ENCODE measurements at regions not wholly inside any gene's neighbourhood (a gene's known extent, or its start where the extent isn't known, plus 50 kb on each side); places are given as distances from the start of the nearest gene placed in this dataset.

DNA sequence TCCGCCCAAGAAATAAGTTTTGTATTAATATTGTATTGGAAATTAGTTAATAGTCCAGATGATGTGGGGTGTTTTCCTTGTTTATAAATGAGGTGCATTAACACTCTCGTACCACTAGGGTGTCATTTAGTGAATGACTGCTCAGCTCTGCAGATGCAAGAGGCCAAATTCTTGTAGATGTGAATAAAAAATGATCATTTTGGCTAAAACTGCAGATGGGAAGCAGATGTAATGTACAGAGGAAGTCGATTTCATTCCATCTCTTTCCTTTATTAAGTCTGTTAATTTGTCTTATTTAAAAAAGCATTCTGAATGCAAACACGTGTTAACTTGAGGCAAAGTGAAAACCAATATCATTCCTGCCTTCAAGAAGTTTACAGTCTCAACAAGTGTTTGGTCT is 108.1 kb downstream of the DHX15 start:
- no peak for DNase-seq

DNA sequence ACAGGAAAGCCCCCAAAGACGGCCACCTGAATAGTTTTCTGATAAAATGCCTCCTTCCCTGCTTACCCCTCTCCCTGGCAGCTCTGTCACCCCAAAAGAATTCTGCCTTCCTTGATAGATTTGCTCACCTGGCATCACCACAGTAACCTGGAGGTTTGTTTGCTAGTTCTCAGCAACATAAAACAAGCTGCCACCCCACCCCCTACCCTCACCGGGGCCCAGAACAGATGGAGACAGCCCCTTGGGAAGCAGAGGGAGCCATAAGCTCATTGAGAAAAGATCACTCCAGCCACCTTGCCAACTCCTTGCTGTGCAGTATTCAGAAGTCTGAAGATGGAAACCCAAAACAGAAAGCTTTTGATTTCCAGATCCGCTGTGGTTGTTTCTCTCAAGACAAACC is 108.6 kb downstream of the DHX15 start:
- DNase-seq, result no peak

DNA sequence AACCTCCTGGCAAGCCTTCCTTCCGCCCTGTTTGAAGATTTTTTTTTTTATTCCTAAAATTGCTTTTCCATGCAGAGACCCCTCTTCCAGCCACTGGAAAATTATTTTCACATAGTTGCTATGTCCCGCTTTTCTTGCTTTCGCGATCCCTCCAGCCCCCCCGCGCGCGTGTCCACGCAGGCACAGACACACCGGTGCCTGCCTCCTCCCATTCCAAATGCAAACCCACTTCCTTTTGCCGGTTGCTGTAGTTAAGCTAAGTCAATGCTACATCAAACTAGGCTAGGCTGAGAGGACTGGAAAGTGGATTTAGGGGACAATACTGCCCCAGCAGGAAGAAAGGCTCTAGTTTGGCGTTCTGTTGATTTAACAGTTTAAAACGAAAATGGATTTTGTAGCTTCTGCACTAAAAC is 111.0 kb downstream of the DHX15 start:
- no peak for DNase-seq

DNA sequence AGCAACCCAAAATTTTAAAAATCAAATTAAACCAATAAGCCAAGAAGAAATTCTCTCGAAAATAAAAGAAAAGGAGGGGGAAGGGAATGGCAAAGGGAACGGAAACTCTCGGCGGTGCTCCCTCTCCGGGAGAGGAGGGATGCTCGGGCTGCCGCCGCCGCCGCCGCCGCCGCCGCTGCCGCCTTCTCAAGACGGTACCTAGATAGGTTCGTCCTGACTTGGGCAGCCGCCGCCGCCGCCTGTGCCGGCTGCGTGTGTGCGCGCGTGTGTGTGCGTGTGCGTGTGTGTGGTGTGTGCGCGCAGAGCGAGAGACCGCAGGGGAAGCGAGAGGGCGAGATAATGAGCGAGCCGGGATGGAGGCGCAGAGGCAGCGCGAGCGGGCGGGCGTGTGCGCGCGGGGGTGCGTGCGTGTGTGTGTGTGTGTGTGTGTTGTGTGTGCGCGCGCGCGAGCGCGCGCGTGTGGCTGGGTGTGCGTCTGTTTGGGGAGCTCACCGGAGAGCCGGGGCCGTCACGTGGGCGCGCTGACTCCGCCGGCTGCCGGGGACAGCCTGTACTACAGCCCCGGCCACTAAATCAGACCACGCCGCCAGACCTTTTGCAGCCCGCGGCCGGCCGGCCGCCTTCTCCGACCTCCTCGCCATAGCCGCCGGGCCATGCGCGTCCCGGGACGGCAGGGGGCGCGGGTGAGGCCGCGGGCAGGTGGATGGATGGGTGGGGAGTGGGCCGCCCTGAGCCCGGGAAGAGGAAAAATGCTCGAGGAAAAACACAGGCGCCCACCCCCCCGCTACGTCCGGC is 111.6 kb downstream of the DHX15 start:
- DNase-seq, result peak; percentile 47

- no peak for DNase-seq
These were observed 112.2 kb downstream of the DHX15 start for GRCh38 chr4:24472161-24472510.

DNA sequence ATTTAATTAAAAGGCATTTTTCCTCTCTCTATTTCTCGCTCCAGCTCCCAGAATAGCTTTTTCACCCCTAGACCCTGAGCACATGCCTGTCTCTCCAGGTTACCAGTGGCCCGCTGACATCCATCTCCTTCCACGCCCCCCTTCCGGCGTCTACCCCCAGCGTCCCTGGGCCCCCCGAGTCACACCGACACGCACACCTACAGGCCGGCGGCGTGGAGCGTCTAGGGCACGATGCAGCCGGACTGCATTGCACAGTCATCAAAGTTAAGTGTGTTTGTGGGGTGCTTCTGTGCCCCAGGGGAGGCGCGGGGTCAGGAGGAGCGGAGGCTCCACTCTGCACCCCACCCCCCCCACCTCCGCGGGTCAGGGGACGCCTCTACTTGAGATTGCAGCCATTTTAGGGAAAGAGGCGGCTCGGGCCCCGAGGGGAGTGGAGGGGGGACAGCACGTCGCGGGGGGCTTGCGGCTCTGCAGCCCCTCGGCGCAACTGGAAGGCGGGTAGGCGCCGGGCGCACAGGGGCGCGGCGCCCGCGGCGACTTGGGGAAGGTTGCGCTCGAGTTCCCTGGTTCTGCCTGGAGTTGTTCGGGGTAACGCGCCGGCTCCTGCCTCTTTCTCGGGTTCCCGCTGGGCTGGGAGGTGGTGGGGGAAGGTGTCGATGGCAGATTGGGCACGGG is 112.7 kb downstream of the DHX15 start:
- no peak for DNase-seq

GRCh38 chr4:24470666-24471485 is 113.5 kb downstream of the DHX15 start:
- no peak for DNase-seq

- no peak for DNase-seq
These were observed 116.3 kb downstream of the DHX15 start for GRCh38 chr4:24468071-24468470.

- no peak for DNase-seq
These were observed 119.8 kb downstream of the DHX15 start for GRCh38 chr4:24464566-24464965.

GRCh38 chr4:24456431-24456830 is 127.9 kb downstream of the DHX15 start:
- DNase-seq, result no peak

GRCh38 chr4:24453951-24454350 is 130.4 kb downstream of the DHX15 start:
- no peak for DNase-seq

DNA sequence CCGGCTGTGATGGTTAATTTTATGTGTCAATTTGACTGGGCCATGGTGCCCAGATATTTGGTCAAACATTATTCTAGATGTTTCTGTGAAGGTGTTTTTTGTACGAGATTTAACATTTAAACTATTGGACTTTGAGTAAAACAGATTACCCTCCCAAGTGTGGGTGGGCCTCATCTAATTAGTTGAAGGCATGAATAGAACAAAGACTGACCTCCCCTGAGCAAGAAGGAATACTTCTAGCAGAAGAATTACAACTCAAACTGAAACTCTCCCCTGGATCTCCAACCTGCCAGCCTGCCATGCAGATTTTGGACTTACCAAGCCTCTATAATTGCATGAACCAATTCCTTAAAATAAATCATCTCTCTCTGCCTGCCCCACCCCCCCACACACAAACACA is 132.5 kb downstream of the DHX15 start:
- DNase-seq, result no peak

DNA sequence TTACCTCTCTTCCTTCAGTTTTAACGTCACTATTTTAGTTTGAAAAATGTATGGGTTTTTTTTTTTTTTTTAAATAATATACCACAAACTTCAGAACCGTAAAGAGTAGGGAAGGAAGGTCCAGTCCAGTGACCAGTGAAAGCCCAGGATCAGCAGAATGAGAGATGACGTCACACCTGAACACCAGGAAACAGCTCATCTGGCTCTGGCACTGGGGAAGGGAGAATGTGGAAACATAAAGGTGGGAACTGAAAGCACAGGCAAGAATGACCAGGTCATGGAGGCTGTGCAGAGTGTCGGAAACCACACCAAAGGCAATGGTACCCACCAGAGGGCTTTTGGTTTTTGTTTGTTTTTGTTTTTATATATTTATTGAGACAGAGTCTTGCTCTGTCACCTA is 141.2 kb downstream of the DHX15 start:
- DNase-seq, result no peak

DNA sequence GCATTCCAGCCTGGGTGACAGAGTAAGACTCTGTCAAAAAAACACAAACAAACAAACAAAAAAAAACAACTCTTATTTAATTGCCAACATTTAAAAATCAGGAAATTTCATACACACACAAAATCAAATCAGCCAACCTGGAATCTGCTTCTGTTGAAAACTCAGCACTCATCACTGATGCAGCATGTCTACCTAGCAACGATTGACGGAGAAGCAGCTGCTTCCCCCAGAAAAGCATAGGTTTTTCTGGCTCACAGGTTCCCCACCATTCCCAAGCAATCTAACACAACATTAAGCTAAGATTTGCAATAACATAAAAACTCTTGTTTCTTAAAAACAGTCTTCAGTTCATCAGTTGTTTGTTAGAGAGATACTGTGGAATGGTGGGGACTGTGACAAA is 143.6 kb downstream of the DHX15 start:
- DNase-seq, result no peak

- no peak for DNase-seq
These were observed 150.1 kb downstream of the DHX15 start for GRCh38 chr4:24434241-24434640.

DNA sequence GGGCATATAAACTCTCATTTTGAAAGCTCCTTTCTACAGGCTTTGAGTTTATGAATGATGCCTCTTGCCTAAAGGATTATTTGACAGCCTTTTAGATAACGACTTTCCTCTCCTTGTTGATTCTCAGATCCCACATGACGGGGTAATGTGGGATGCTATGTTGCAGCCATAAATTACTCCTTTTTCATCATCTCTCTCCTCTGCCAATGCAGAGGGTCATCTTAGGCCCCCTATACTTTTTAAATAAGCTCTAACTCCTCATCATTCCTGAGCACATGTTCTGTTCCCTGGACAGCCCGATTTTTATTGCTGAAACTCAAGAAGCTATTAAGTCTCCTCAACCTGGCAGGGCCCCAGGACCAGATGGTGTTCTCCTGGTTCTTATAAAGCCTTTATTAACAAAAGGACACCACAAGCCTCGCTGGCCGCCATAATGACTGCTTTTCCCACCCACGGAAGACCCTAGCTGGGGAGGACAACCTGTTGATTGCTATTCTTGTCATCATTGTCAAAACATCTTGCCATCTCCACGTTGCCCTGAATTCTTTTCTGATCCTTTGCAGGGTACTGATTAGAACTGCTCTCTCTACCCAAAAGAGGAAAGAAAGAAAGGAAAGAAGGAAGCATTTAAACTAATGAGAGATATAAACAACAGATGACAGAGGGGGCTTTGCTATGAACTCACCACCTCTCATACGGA is 150.7 kb downstream of the DHX15 start:
- no peak for DNase-seq

GRCh38 chr4:24428850-24429249 is 155.5 kb downstream of the DHX15 start:
- no peak for DNase-seq

DNA sequence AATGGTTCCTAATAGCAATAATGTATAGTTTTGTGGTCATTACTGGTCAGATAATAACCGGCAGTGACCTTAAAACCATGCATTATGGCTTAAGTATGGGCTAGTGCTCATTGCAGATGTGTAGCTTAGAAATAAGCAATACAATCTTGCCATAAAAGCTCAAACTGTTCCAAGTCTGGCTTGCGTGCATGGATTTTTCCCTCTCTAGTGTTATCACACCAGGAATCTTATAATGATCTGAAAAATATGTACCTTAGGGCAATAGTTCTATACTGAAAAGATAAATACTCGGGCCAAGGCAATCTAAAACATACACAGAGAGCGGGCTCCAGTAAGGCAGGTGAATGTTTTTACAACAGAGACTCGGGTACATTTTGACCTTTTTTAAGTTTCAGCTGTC is 157.8 kb downstream of the DHX15 start:
- DNase-seq, result no peak

DNA sequence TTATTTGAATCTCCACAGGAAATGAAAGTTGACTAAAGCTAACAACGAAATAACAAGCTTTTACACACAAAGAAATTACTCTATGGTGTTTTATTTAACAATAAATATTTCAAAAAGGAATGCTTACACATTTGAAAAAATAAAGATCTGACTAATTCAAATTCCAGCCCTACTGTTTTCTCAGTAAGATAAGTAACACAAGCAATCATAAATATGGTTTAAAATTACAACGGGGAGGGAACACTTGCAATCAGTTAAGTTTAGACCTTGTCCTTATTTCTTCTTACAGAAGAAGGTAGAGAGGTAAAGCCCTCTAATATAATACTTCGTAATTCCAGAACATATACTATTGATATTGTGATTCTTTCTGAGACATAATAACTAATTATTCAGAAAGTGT is 158.5 kb downstream of the DHX15 start:
- DNase-seq, result no peak

DNA sequence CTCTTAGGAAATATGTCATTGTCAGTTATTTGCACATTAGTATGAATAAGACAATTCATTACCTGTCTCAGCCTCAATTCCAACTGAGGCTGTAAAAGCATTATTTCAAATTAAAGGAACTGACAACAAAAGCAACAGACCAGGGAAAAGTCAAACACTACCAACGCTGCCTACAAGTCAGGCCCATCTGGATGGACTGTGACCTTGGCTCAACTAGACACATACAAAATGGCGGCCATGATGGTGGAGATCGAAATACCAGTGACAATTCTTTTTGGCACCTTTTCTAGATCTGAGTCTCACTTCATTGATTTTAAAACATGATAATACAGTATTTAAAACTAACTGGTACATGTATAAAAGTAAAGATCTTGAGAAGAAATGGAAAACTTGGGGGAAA is 160.7 kb downstream of the DHX15 start:
- DNase-seq, result no peak

DNA sequence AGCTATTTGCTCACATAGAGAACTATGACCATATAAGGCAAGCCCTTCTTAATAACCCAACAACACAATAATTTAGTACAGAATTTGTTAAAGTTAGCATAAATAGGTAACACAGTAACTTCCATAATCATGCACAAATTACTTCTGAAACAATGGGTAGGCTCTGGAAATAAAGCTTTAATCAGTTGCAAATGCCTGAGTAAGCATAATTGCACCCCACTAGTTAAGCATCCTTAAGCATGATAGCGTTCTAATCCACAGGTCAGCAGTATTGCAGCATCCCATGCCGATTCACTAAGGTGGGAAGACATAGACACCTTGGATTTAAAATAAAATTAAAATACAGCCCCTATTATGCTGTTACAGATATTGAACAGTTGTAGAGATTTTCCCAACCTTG is 161.7 kb downstream of the DHX15 start:
- no peak for DNase-seq

DNA sequence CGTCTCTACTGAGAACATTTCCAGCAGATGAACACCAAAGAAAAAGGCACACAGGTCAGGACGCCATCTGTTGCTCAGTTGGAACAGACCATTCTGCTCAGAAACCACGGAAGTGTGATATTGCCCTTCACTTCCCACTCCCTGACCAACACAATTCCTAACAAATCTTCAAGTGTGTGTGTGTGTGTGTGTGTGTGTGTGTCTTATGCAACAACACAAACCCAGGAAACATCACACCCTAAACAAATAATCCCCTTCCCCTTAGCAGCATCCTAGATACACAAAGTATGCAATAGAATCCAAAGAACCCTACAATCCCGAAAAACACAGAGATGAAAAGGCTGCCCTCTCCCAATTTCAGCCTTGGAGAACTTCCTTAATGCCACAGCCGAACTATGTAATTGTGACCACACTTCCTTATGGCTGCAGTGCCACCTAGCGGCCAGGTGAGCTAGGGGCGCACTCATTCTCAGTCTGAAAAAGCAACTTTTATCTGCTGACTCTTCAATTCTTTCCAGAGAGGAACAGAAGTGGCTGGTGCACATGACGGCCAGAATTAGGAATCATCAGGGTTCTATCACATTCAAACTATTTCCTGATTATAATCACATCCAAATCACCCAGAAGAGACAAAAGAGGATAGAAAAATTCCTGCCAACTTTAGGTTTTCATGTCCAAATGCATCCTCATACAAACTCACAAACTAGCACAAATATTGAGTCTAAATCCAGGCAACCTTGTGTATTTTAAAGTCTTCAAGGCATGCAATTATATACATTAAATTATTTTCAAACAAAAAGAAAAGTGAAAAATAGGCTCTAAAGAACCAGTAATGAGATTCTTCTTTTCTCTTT is 164.9 kb downstream of the DHX15 start:
- DNase-seq, result peak; percentile 3
